Hepatocyte (in vitro differentiated cells): ENCODE measurements at regions not wholly inside any gene's neighbourhood (a gene's known extent, or its start where the extent isn't known, plus 50 kb on each side); places are given as distances from the start of the nearest gene placed in this dataset.

ENCODE experiments used
- DNase-seq: peaks from one replicate; pipeline ENCODE4 v3.0.0-alpha.2; 2016; ENCODE audit warnings: low spot score
- H2AFZ ChIP-seq: fragments of 200-600 bp; sonication (generic); 2 replicates; pipeline ENCODE4 v1.6.0; 2016; ENCODE audit warnings: antibody characterized with exemption, mild to moderate bottlenecking
- H3K27ac ChIP-seq: fragments of 200-600 bp; sonication (generic); 2 replicates; pipeline ENCODE4 v1.5.1; 2016; ENCODE audit warnings: mild to moderate bottlenecking
- H3K27me3 ChIP-seq: fragments of 200-600 bp; sonication (generic); 2 replicates; pipeline ENCODE4 v1.6.1; 2016
- H3K36me3 ChIP-seq: fragments of 200-600 bp; sonication (generic); replicated peaks from 2 replicates; pipeline ENCODE4 v1.5.1; 2016; ENCODE audit warnings: low read depth; ENCODE audit not compliant: insufficient read depth
- H3K4me1 ChIP-seq: fragments of 200-600 bp; sonication (generic); 2 replicates; pipeline ENCODE4 v1.5.1; 2016; ENCODE audit warnings: mild to moderate bottlenecking, moderate library complexity; ENCODE audit not compliant: insufficient read depth
- H3K4me2 ChIP-seq: fragments of 200-600 bp; sonication (generic); 2 replicates; pipeline ENCODE4 v1.6.0; 2016
- H3K4me3 ChIP-seq: fragments of 200-600 bp; sonication (generic); 2 replicates; pipeline ENCODE4 v1.5.1; 2016; ENCODE audit warnings: mild to moderate bottlenecking
- H3K79me2 ChIP-seq: fragments of 200-600 bp; sonication (generic); 2 replicates; pipeline ENCODE4 v1.6.0; 2017; ENCODE audit warnings: mild to moderate bottlenecking
- H3K9me2 ChIP-seq: fragments of 200-600 bp; sonication (generic); replicated peaks from 2 replicates; pipeline ENCODE4 v1.6.0; 2017; ENCODE audit warnings: mild to moderate bottlenecking; ENCODE audit not compliant: insufficient read depth
- H3K9me3 ChIP-seq: fragments of 200-600 bp; sonication (generic); 2 replicates; pipeline ENCODE4 v1.5.1; 2016; ENCODE audit warnings: low read depth, mild to moderate bottlenecking
- H4K20me1 ChIP-seq: fragments of 200-600 bp; sonication (generic); 2 replicates; pipeline ENCODE4 v1.6.0; 2016; ENCODE audit warnings: mild to moderate bottlenecking; ENCODE audit not compliant: insufficient read depth, poor library complexity, severe bottlenecking
- CTCF ChIP-seq: fragments of 200-600 bp; sonication (generic); IDR thresholded peaks from 2 replicates; pipeline ENCODE4 v1.5.1; 2016; ENCODE audit warnings: antibody characterized with exemption, mild to moderate bottlenecking; ENCODE audit not compliant: poor library complexity
- EZH2 ChIP-seq: fragments of 200-600 bp; sonication (generic); IDR thresholded peaks from 2 replicates; pipeline ENCODE4 v1.6.1; 2016; ENCODE audit warnings: antibody characterized with exemption, mild to moderate bottlenecking, borderline replicate concordance
- EZH2phosphoT487 ChIP-seq: fragments of 200-600 bp; sonication (generic); IDR thresholded peaks from one replicate; pipeline ENCODE4 v1.6.1; 2018; ENCODE audit warnings: antibody characterized with exemption, mild to moderate bottlenecking, low read depth, moderate library complexity; ENCODE audit not compliant: unreplicated experiment, severe bottlenecking
- WGBS: methylation state at CpG from one replicate; pipeline ENCODE4 v1.1.6; 2016; ENCODE audit warnings: low lambda C conversion rate; ENCODE audit errors: missing lambda C conversion rate; 5-methylcytosine and 5-hydroxymethylcytosine counted together

- Histone ChIP-seq H3K4me2 (no peak overlapping the region), H3K4me3 (no peak overlapping the region), H4K20me1 (no peaks in the 10 kb centered on the region), H3K4me1 (no peaks in the 10 kb centered on the region), H3K79me2 (no peaks in the 10 kb centered on the region), H2AFZ (no peak overlapping the region), H3K9me3 (no peaks in the 10 kb centered on the region), H3K9me2 (no peaks in the 10 kb centered on the region), H3K36me3 (no peaks in the 10 kb centered on the region), H3K27me3 (no peaks in the 10 kb centered on the region), H3K27ac (no peak overlapping the region)
- TF ChIP-seq CTCF (no peak), EZH2phosphoT487 (no peak), EZH2 (no peak)
- DNase-seq, result no peak
- whole genome bisulfite sequencing, result 83% methylated on average over 2 of the region's 2 CpGs
These were observed 1471.7 kb upstream of the C9orf72 start for GRCh38 chr9:29044959-29045358.

GRCh38 chr9:29060041-29060440, 1486.8 kb upstream of the C9orf72 start:
- H4K20me1 ChIP-seq, result no peaks in the 10 kb centered on the region
- no peak overlapping the region for H3K4me2 ChIP-seq
- no peaks in the 10 kb centered on the region for H3K9me2 ChIP-seq
- H3K9me3 ChIP-seq, result no peaks in the 10 kb centered on the region
- H2AFZ ChIP-seq, result no peak overlapping the region
- H3K4me3 ChIP-seq, result no peak overlapping the region
- H3K27me3 ChIP-seq, result no peaks in the 10 kb centered on the region
- TF ChIP-seq CTCF, result no peak
- TF ChIP-seq EZH2phosphoT487, result no peak
- TF ChIP-seq EZH2, result no peak
- no peak overlapping the region for H3K27ac ChIP-seq
- H3K4me1 ChIP-seq, result no peaks in the 10 kb centered on the region
- H3K79me2 ChIP-seq, result no peaks in the 10 kb centered on the region
- DNase-seq, result no peak
- no peaks in the 10 kb centered on the region for H3K36me3 ChIP-seq
- 65% methylated on average over 1 of the region's 1 CpG for WGBS

GRCh38 chr9:29062446-29062845, 1489.2 kb upstream of the C9orf72 start:
- WGBS, result 71% methylated on average over 1 of the region's 1 CpG
- no peaks in the 10 kb centered on the region for H4K20me1 ChIP-seq
- TF ChIP-seq EZH2 (no peak), CTCF (no peak), EZH2phosphoT487 (no peak)
- no peaks in the 10 kb centered on the region for H3K9me3 ChIP-seq
- H2AFZ ChIP-seq, result no peak overlapping the region
- H3K9me2 ChIP-seq, result no peaks in the 10 kb centered on the region
- no peaks in the 10 kb centered on the region for H3K27me3 ChIP-seq
- H3K4me2 ChIP-seq, result no peak overlapping the region
- no peak overlapping the region for H3K27ac ChIP-seq
- no peak for DNase-seq
- no peaks in the 10 kb centered on the region for H3K36me3 ChIP-seq
- H3K79me2 ChIP-seq, result no peaks in the 10 kb centered on the region
- H3K4me3 ChIP-seq, result no peak overlapping the region
- H3K4me1 ChIP-seq, result no peaks in the 10 kb centered on the region

GRCh38 chr9:29063031-29063430, 1489.8 kb upstream of the C9orf72 start:
- H4K20me1 ChIP-seq, result no peaks in the 10 kb centered on the region
- H3K9me2 ChIP-seq, result no peaks in the 10 kb centered on the region
- H3K4me2 ChIP-seq, result no peak overlapping the region
- 75% methylated on average over 1 of the region's 1 CpG for WGBS
- no peak overlapping the region for H3K27ac ChIP-seq
- H2AFZ ChIP-seq, result no peak overlapping the region
- H3K9me3 ChIP-seq, result no peaks in the 10 kb centered on the region
- no peaks in the 10 kb centered on the region for H3K36me3 ChIP-seq
- no peak for DNase-seq
- no peaks in the 10 kb centered on the region for H3K4me1 ChIP-seq
- H3K4me3 ChIP-seq, result no peak overlapping the region
- TF ChIP-seq EZH2 (no peak), EZH2phosphoT487 (no peak), CTCF (no peak)
- H3K79me2 ChIP-seq, result no peaks in the 10 kb centered on the region
- H3K27me3 ChIP-seq, result no peaks in the 10 kb centered on the region
